Panc1 (cell line): ENCODE measurements at regions not wholly inside any gene's neighbourhood (a gene's known extent, or its start where the extent isn't known, plus 50 kb on each side); places are given as distances from the start of the nearest gene placed in this dataset.

Experiments used
- ATAC-seq: fragments of 200-7000 bp; cut with Tn5 transposase; 2 replicates; pipeline ENCODE4 v1.9.1; 2020; ENCODE audit warnings: mild to moderate bottlenecking, moderate library complexity
- BruUV-seq: library from RNA; stranded (reverse); fragments of 400-500 nt; replicated peaks from 2 replicates; lab custom pipeline; 2021; lab: Mats Ljungman, UMichigan
- CTCF ChIA-PET: fragments of 300-600 bp; sonication (Branson Sonifier 250); formaldehyde crosslinking; loops from one replicate; lab custom pipeline; 2022; ENCODE audit warnings: antibody characterized with exemption; lab: Charles Lee
- POLR2A ChIA-PET: fragments of 300-600 bp; sonication (Branson Sonifier 250); formaldehyde crosslinking; loops from one replicate; lab custom pipeline; 2022; ENCODE audit warnings: antibody characterized with exemption; lab: Charles Lee
- DNase-seq: peaks from one replicate; pipeline ENCODE4 v3.0.0-alpha.2; 2010; ENCODE audit warnings: low read depth, low spot score
- H3K27ac ChIP-seq: 2 replicates; pipeline ENCODE4 v1.5.1; 2011; ENCODE audit warnings: mild to moderate bottlenecking, low read length, inconsistent platforms
- H3K27me3 ChIP-seq: fragments of 200-500 bp; sonication (Bioruptor generic); 2 replicates; pipeline ENCODE4 v1.6.0; 2014; ENCODE audit warnings: low read length, inconsistent platforms; ENCODE audit not compliant: control insufficient read depth, insufficient read depth
- H3K36me3 ChIP-seq: fragments of 200-500 bp; sonication (Bioruptor generic); 2 replicates; pipeline ENCODE4 v1.5.1; 2014; ENCODE audit warnings: inconsistent platforms, mild to moderate bottlenecking, low read length, moderate library complexity; ENCODE audit not compliant: control insufficient read depth, insufficient read depth
- H3K4me1 ChIP-seq: 2 replicates; pipeline ENCODE4 v1.5.1; 2011; ENCODE audit warnings: inconsistent platforms, mild to moderate bottlenecking, low read length, moderate library complexity; ENCODE audit not compliant: control insufficient read depth, insufficient read depth
- H3K4me3 ChIP-seq, 2 experiments: 2 replicates each; pipeline ENCODE4 v1.5.1; 2011 to 2012; ENCODE audit warnings: low read depth in 2 of 2, low read length in 2 of 2, mild to moderate bottlenecking in 2 of 2, inconsistent platforms in 1 of 2, moderate library complexity in 1 of 2
- H3K9me3 ChIP-seq: fragments of 200-500 bp; sonication (Bioruptor generic); 2 replicates; pipeline ENCODE4 v1.5.1; 2014; ENCODE audit warnings: low read depth, mild to moderate bottlenecking, inconsistent platforms, low read length, moderate library complexity; ENCODE audit not compliant: control insufficient read depth, insufficient read depth
- POLR2AphosphoS5 ChIP-seq: IDR thresholded peaks from 2 replicates; pipeline ENCODE4 v1.6.1; 2012; ENCODE audit warnings: mild to moderate bottlenecking, low read depth, low read length, moderate library complexity
- SIN3A ChIP-seq: IDR thresholded peaks from 2 replicates; pipeline ENCODE4 v1.6.1; 2012; ENCODE audit warnings: low read depth, mild to moderate bottlenecking, low read length, moderate library complexity, borderline replicate concordance; ENCODE audit not compliant: insufficient read depth
- TCF7L2 ChIP-seq: IDR thresholded peaks from 2 replicates; pipeline ENCODE4 v1.6.1; 2011; ENCODE audit warnings: mild to moderate bottlenecking, low read depth, low read length, inconsistent platforms
- in situ Hi-C: cut with HindIII; loops from 2 replicates; pipeline ENCODE4 v1.10.0; 2016; ENCODE audit warnings: low sequenced_read_pairs, low pct_unique_long_range_greater_than_20kb
- intact Hi-C: fragments of 100-400 bp; cut with micrococcal nuclease; formaldehyde crosslinking; loops from one replicate; pipeline ENCODE4 v1.10.0; 2022; ENCODE audit not compliant: unreplicated experiment
- TF ChIP-seq, protein P1 (sequence below): fragments of 450-650 bp; IDR thresholded peaks from 2 replicates; pipeline ENCODE4 v1.5.1; 2017; ENCODE audit warnings: mild to moderate bottlenecking
- TF ChIP-seq, protein P2 (sequence below), 2 experiments: IDR thresholded peaks; 2 replicates each; pipeline ENCODE4 v1.6.1; 2011 to 2012; ENCODE audit warnings: low read depth in 2 of 2, control low read depth in 1 of 2, low read length in 1 of 2, mild to moderate bottlenecking in 1 of 2, moderate library complexity in 1 of 2; ENCODE audit not compliant: insufficient read depth in 1 of 2

DNA sequence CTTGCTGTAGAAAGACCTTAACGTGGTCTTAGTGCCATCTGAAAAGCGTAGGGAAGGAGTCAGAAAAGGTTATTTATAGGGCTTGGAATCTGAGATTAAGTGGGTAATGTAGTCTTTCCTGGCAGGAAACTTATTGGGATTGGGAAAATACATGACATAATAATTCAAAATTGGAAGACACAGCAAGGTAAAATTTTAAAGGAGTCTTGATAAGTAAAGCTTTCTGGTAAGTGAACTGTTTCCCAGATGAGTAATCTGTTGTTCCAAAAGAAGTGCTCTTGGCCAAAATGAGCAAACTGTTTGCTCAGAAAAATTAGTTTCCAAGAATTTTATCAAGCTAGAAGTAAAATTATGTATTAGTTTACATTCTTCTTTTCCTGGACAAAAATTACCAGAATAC is 149.3 kb upstream of the TMTC2 start:
- BruUV-seq: no TSS peak
- no peak for TF ChIP-seq POLR2AphosphoS5
- TF ChIP-seq, protein P1, sequence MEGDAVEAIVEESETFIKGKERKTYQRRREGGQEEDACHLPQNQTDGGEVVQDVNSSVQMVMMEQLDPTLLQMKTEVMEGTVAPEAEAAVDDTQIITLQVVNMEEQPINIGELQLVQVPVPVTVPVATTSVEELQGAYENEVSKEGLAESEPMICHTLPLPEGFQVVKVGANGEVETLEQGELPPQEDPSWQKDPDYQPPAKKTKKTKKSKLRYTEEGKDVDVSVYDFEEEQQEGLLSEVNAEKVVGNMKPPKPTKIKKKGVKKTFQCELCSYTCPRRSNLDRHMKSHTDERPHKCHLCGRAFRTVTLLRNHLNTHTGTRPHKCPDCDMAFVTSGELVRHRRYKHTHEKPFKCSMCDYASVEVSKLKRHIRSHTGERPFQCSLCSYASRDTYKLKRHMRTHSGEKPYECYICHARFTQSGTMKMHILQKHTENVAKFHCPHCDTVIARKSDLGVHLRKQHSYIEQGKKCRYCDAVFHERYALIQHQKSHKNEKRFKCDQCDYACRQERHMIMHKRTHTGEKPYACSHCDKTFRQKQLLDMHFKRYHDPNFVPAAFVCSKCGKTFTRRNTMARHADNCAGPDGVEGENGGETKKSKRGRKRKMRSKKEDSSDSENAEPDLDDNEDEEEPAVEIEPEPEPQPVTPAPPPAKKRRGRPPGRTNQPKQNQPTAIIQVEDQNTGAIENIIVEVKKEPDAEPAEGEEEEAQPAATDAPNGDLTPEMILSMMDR: no peak
- in situ Hi-C loops: no loop called here
- Histone ChIP-seq H3K27me3 (no peaks in the 10 kb centered on the region), H3K4me1 (no peaks in the 10 kb centered on the region), H3K4me3 (no peak overlapping the region), H3K36me3 (no peaks in the 10 kb centered on the region), H3K27ac (no peak overlapping the region), H3K9me3 (no peaks in the 10 kb centered on the region)
- ChIA-PET CTCF (no interaction called here), POLR2A (no interaction called here)
- intact Hi-C loops: no loop called here
- DNase-seq: no peak
- no peak for ATAC-seq

DNA sequence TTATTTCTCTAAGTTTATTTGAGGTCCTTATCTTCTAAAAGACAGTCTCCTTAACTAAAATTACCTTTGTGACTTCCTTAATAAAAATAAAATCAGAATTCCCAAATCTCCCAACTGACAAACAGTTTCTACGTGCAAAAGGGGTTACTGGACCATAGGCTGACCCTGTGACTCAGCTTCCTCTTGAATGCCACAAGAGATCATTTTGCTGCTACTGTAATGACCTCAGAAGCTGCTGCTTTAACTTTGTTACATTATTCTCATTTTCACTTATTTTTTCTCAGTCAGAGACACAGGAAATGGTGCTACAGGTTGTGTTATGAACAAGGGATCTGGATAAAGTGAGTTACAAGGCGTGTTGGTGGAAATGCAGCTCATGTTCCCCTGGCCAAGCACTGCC is 132.2 kb upstream of the TMTC2 start:
- CTCF ChIA-PET: no interaction called here

More for the DNA sequence above, 132.2 kb upstream of the TMTC2 start:
- H3K4me1 ChIP-seq: no peaks in the 10 kb centered on the region
- H3K36me3 ChIP-seq: no peaks in the 10 kb centered on the region
- intact Hi-C loops (no loop called here), in situ Hi-C loops (no loop called here)
- H3K27ac ChIP-seq: no peak overlapping the region
- POLR2A ChIA-PET: no interaction called here
- no TSS peak for BruUV-seq
- TF ChIP-seq, protein P1: no peak
- TF ChIP-seq TCF7L2 (no peak), POLR2AphosphoS5 (no peak), SIN3A (no peak)
- TF ChIP-seq, protein P2, sequence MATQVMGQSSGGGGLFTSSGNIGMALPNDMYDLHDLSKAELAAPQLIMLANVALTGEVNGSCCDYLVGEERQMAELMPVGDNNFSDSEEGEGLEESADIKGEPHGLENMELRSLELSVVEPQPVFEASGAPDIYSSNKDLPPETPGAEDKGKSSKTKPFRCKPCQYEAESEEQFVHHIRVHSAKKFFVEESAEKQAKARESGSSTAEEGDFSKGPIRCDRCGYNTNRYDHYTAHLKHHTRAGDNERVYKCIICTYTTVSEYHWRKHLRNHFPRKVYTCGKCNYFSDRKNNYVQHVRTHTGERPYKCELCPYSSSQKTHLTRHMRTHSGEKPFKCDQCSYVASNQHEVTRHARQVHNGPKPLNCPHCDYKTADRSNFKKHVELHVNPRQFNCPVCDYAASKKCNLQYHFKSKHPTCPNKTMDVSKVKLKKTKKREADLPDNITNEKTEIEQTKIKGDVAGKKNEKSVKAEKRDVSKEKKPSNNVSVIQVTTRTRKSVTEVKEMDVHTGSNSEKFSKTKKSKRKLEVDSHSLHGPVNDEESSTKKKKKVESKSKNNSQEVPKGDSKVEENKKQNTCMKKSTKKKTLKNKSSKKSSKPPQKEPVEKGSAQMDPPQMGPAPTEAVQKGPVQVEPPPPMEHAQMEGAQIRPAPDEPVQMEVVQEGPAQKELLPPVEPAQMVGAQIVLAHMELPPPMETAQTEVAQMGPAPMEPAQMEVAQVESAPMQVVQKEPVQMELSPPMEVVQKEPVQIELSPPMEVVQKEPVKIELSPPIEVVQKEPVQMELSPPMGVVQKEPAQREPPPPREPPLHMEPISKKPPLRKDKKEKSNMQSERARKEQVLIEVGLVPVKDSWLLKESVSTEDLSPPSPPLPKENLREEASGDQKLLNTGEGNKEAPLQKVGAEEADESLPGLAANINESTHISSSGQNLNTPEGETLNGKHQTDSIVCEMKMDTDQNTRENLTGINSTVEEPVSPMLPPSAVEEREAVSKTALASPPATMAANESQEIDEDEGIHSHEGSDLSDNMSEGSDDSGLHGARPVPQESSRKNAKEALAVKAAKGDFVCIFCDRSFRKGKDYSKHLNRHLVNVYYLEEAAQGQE (IDR thresholded peaks at IDR 0.05; ENCODE audit: insufficient read depth in 1 of 2, low read depth in 2 of 2, low read length in 1 of 2): no peak
- H3K9me3 ChIP-seq: no peaks in the 10 kb centered on the region
- DNase-seq (no peak), ATAC-seq (no peak)
- no peak overlapping the region for H3K4me3 ChIP-seq
- no peaks in the 10 kb centered on the region for H3K27me3 ChIP-seq
